GM19452 (cell line): ENCODE measurements at regions not wholly inside any gene's neighbourhood (a gene's known extent, or its start where the extent isn't known, plus 50 kb on each side); places are given as distances from the start of the nearest gene placed in this dataset.
"Not testable (repeated sequence)": the region's sequence is repeated elsewhere in the genome, so short reads cannot be mapped to it uniquely, and the experiment has no call there.

Experiments
- ATAC-seq: cut with Tn5 transposase; IDR thresholded peaks from one replicate; pipeline ENCODE4 v1.9.1; 2021; ENCODE audit not compliant: unreplicated experiment

DNA sequence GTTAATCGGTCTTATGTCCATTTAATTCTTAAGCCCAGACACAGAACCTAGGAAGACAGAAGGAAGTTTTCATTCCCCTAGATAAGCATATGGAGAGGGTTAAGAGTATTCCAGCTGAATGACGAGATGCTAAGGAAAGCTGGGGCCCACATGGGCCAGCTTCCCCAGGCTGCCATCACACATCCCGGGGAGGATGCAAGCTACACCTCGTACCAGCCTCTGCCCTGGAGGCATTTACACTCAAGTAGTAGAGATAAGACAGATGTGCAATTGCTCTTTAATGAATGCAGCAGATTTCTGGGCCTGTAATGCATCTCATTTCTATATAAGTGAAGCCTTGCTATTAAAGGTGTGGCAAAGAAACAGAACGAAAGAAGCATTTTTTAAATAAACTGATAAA is 144.5 kb downstream of the MEX3B start:
- no peak for ATAC-seq

DNA sequence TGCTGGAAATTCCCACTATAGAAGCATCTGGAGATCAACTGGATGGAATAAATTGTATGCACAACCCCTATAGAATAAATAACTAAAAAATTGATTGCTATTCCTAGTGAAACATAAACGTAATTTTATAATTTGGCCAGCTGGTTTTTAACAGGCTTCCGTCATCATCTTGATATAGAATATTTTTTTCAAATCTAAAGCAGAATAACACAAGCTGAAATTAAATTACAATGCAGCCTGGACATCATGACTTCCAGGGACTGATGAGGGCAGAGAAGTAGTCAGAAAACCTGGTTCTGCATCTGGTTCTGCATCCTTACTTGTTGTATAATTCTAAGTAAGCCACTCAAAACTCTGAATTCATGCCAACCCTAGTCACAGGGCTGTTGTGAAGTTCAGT is 146.1 kb downstream of the MEX3B start:
- no peak for ATAC-seq

DNA sequence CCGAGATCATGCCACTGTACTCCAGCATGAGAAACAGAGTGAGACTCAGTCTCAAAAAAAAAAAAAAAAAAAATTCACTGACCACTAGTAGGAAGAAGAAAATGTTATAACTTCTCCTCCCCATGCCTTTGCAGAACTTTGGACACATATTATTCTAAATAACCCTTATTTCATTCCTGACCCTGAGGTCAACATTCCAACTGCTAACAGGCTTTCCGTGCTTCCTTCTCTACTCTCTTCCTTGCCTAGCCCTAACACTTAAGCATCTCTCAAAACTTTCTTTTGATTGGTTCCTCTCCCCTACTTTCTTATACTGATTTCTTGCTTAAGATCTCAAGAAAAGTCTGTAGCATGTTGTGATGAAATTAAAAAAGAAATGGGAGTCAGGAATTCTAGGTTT is 146.8 kb downstream of the MEX3B start:
- ATAC-seq, result no peak

DNA sequence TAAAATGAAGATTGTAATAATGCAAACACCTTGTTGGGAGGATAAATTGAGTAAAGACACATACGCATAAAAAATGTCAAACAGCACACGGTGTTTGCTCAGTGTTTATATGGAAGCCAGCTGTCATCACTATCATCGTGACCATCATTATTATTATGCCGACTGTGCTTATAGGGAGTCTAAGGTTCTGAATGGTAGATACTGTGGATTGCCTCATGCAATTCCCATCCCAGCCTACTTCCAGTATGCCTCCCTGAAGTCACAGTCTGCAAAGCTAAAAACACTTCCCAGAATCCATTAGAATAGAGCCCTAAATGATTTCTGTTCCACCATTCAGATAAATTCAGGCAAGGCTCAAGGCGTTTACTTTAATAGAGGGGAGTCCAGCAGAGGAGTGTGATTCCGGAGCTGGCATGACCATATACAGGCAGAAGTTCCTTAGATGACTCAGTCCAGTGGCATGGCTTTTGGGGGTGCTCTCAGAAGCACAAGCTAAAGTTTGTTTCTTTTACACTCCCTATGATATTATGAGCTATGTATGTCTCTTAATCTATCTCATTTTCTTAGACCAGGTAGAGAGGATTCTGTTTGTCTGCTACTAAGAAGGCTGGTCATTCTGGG is 148.7 kb downstream of the MEX3B start:
- ATAC-seq, result no peak

DNA sequence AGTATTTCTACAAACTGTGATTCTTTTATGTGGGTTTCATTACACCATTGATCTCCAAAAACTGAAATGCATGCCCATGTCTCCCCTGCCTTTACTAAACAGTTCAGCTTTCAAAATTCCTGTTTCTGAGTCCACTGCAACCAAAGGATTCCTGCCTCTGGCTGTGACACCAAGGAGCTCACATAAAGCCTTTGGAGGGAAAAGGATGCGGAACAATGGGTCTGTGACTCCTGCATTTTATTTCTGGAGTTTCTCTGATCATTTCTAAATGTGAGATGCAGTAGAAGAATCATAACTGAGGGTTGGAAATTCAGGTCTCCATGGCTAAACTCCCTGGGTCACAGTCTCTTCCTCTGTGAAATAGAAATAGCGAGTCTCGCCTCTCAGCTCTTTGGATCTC is 149.5 kb downstream of the MEX3B start:
- no peak for ATAC-seq

DNA sequence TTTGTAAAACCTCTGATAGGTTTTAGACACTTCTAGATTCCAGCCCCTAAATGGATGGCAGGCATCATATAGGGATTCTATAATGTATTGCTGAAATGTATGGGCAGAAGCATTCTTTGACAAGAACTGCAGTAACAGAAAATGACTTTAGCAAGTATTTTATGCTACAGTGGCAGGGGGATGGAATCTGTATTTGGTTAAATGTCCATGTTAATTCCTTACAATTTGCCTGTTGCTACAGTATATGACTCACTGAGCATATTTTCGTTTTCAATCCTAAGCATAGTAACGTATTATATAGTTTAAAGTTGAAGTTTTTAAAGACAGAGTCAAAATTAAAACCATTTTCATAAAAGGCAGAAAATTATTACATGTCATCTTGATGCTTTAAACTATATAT is 150.1 kb downstream of the MEX3B start:
- ATAC-seq, result no peak

DNA sequence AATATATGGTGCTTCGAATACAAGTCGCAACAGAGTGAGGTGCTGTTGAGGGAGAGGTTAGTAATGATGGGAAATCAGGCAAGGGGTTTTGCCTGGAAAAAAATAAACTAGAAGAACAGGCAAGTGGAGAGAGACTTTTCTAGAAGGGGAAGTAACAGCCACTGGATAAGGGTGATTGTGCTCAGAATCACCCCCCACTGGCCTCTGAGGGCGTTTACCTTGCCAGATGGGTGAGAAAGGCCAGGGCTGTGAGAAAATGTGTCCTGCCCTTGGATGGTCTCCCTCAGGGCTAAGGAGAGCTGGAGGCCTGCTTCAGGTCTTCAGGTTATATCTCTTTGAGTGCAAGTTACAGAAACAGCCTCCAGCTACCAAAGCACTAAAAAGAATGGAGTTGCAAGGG is 151.8 kb downstream of the MEX3B start:
- no peak for ATAC-seq

DNA sequence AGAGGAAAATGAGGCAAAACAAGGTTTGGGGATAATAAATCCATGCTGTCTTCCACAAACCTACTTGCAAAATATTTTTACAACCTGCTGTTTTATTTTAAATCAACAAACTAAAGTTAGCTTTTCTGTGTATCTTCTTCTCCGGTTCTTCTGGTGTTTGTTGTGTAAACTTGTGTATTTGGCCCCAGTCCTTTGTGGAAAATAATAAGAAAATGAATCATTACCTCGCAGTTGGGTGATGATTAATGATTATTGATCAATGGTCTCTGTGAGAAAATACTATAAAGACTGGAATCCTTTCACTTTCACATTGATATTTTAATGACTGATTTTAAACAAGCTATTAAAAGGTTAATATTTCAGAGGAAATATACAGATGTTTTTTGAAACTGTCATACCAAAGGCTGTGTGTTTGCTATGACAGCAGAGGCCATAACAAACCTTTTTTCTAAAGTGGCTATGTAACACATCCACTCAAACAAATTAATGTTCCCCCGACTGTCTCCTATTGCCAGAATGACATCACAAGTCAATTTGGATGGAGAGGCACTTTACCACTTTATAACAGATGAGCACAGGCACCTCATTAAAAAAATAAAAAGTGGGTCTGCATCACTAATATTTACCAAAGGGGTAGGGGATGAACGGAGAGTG is 152.5 kb downstream of the MEX3B start:
- no peak for ATAC-seq

DNA sequence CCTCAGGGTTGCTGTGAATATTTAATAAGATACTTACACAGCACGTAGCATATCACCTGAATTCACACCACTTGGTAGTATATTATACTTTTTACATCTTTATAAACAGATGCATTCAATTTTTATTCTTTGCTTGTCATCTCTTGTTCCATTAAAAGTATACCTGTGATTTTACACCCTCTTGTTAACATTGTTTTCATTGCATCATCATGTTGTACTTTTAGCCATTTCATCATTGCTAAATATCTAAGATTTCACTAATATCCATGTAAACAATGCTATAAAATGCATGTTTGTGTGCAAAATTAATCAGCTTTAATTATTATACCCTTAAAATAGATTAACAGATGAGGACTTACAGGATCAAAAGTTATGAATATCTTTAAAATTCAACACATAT is 155.3 kb downstream of the MEX3B start:
- no peak for ATAC-seq

DNA sequence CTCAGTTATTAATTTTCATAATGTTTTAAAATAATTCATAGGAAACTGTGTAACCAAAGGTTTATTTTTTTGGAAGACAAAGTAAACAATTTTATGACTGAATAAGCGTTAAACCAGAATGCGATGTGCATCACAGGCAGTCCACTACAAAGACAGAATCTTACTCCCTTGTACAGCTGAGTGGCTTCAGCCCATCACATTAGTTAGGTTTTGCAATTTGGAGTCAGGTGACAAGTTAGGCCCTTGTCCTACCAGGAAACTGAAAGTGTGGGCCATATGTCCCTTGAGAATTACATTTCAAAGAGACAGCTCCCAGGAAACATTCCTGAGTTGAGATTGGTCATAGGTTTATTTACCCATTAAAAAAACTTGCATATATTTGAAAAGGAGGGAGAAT is 156.3 kb downstream of the MEX3B start:
- ATAC-seq, result no peak

DNA sequence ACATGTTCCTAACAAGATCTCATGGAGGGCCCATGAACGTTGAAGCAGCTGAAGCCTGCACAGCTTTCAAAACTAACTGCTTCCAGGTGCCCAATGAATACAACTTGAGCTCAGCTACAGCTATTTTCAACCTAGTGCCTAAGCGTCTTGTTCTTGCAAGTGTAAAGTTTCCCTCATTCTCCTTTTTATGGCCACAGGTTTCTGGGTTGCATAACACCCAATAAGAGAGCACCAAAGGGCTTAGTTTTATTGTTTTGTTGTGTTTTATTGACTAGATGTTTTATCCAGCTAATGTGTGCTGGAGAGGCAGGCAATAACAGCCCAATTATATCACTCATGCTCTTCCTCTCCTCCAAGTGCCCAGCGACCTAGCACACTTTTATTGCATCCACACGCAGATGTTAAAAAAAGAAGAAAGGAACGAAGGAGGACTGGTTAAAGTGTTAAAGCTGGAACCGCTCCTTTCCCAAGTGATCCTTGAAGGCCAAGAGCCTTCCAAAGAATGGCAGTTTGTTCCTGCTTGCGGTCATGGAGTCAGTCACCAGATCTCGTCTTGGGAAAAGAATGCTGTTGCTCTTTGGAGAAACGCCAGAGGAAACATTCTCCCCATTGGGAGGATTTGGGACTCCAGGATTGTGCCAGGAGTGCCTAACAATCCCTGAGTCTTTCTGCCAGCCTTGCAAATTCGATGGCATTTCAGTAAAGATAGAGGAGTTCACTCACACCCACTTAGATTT is 156.9 kb downstream of the MEX3B start:
- ATAC-seq, result no peak

DNA sequence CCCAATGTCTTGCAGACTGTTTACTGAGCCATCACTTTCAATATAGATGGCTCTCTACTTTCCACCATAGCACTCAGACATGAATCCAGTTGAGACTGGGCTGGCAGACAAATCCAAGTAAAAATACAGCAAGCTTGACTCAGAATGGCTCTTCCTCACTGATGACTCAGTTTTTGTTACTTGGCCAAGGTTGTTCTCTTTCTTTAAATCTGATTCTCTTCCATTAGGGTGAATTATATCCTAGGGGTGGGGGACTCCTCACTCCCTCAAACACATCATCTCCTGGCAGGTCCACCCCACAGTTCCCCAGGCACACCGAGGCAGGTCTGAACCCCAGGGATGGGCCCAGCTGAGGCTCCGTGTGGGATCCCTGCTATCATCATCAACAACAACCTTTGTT is 157.9 kb downstream of the MEX3B start:
- no peak for ATAC-seq

DNA sequence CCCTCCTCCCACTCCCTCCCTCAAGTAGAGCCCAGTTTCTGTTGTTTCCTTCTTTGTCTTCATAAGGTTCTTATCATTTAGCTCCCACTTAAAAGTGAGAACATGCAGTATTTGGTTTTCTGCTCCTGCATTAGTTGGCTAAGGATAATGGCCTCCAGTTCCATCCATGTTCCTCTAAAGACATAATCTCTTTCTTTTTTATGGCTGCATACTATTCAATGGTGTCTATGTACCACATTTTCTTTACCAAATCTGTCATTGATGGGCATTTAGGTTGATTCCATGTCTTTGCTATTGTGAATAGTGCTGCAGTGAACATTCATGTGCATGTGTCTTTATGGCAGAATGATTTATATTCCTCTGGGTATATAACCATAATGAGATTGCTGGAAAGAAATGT is 158.6 kb downstream of the MEX3B start:
- not testable (repeated sequence) for ATAC-seq

DNA sequence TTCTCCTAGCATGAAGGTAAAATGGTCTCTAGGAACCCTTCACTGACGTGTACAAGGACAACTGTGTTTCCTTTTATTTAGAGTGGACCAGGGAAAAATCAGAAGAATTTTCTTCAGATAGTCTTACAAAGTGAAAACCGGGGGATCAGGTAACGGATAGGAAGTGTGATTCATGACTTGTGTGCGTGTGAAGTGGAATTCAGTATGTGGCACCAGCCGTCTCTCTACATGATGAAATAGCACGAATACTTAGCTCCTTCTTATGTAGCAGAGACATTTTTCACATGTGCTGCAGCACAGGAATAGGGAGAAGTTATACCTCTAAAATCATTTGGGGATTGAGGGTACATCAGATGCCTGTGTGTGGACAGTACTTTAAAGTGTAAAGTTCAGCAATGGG is 159.2 kb downstream of the MEX3B start:
- ATAC-seq, result no peak

DNA sequence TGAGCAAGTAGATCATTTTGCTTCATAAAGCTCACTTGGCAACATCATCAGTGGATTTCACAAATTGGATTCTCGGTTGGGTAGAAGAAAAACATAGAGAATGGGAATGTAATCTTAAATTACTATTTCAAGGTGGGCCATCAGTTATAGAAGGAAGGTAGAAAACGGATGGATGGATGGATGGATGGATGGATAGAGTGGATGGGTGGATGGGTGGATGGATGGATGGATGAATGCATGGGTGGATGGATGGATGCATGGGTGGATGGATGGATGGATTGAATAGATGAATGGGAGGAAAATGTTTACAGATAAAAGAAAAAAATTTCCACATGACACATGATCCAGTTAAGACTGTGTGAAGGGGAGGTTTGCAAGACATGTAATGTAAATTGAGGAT is 159.7 kb downstream of the MEX3B start:
- no peak for ATAC-seq

DNA sequence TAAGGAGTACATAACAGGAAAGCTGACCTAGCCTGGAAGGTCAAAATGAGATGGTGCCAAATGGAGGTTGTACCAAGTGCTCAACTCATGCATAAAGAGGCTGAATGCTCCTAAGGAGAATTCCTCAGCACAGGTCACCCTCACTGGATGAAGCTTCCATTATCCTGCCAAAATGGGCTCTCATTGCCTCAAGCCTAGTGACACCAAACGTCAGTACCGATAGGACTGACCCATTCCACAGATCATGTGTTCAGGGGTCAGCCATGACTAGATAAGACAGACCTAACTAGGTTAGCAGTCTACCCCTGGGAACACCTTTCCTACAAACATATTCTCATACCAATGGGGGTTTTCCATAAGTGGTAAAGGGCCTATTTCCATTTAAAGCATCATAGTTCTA is 160.7 kb downstream of the MEX3B start:
- ATAC-seq, result no peak

DNA sequence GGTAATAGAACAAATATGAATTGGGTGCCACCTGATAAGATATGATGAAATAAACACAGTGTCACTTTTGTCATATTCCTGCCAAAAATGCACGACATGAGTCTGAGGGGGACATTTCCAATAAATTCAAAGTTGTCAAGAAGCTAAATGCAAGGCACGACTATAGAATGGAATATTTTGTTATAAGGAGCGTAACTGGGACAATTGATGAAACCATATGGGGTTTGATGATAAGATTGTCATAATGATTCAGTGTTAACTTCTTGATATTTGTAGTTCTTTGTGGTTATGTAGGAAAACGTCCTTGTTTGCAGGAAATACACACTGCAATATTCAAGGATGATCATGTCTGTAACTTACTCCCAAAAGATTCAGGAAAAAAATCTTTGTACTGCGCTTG is 163.3 kb downstream of the MEX3B start:
- no peak for ATAC-seq

DNA sequence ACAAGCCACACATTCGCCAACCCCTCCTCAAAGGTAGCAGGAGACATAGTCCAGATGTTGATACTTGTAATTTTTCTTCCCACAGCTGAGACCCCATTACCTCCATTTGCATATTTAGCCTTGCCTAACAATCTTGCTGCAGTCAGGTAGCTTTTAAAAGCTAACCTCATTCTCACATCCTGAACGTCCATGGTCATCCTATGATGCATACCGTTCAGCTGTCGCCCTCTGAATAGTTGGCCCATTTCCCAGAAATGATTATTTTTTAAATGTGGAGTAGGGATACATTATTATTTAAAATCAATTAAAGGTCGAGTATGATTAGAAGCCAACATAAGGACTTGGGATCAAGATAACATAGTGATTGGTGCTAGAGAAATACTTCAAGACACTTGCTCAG is 165.0 kb downstream of the MEX3B start:
- ATAC-seq, result no peak

DNA sequence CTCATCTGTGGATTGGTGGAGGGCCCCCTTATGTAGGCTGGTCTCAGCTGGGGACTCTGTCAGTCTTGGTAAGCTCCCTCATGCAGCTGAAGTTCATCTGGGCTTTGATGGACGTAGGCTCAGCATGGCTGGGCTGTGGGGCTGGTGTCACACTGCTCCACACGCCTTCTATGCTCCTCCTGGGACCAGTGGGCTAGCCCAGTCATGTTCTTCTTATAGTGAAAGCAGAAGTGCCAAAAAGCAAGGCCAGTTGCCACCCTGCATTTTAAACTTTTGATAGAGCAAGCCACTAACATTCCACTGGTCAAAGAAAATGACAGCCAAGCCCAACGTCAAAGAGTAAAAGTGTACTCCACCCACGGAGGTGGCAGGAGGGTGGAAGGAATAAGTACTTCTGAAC is 165.5 kb downstream of the MEX3B start:
- ATAC-seq, result peak; percentile 81

DNA sequence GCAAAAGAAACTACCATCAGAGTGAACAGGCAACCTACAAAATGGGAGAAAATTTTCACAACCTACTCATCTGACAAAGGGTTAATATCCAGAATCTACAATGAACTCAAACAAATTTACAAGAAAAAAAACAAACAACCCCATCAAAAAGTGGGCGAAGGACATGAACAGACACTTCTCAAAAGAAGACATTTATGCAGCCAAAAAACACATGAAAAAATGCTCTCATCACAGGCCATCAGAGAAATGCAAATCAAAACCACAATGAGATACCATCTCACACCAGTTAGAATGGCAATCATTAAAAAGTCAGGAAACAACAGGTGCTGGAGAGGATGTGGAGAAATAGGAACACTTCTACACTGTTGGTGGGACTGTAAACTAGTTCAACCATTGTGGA is 170.1 kb downstream of the MEX3B start:
- not testable (repeated sequence) for ATAC-seq

DNA sequence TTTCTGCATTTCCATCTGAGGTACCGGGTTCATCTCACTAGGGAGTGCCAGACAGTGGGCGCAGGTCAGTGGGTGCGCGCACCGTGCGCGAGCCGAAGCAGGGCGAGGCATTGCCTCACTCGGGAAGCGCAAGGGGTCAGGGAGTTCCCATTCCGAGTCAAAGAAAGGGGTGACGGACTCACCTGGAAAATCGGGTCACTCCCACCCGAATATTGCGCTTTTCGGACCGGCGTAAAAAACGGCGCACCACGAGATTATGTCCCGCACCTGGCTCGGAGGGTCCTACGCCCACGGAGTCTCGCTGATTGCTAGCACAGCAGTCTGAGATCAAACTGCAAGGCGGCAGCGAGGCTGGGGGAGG is 175.1 kb downstream of the MEX3B start:
- ATAC-seq, result not testable (repeated sequence)

DNA sequence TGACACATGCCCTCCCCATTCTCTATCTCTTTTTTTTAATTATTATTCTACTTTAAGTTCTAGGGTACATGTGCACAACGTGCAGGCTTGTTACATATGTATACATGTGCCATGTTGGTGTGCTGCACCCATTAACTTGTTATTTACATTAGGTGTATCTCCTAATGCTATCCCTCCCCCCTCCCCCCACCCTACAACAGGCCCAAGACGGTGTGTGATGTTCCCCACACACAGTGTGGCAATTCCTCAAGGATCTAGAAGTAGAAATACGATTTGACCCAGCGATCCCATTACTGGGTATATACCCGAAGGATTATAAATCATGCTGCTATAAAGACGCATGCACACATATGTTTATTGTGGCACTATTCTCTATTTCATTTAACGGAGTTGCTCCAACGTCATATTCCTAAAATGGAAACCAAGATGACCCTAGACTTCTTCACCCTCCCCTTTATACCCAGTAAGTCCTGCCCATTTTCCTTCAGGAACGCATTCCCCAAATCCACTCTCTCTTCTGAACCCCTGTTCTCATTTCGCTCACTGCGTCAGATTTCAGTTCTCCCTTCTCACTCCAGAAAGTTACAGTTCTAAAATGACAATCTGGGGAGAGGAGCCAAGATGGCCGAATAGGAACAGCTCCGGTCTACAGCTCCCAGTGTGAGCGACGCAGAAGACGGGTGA is 175.6 kb downstream of the MEX3B start:
- ATAC-seq, result not testable (repeated sequence)
